B cell (primary cell): ENCODE measurements at regions not wholly inside any gene's neighbourhood (a gene's known extent, or its start where the extent isn't known, plus 50 kb on each side); places are given as distances from the start of the nearest gene placed in this dataset.

Source experiments
- ATAC-seq: fragments of 200-7000 bp; cut with Tn5 transposase; one replicate; pipeline ENCODE4 v1.10.0; 2021; ENCODE audit warnings: low read depth, mild to moderate bottlenecking, moderate number of reproducible peaks, moderate library complexity
- CTCF ChIA-PET: fragments of 350-600 bp; sonication (Branson Sonifier 250); formaldehyde crosslinking; loops from one replicate; lab custom pipeline; 2021; ENCODE audit warnings: antibody characterized with exemption, inconsistent platforms; lab: Charles Lee
- POLR2A ChIA-PET: fragments of 350-600 bp; sonication (Branson Sonifier 250); formaldehyde crosslinking; loops from one replicate; lab custom pipeline; 2021; ENCODE audit warnings: antibody characterized with exemption; lab: Charles Lee
- DNase-seq: peaks from one replicate; pipeline ENCODE4 v3.0.0; 2013
- H2AFZ ChIP-seq: 2 replicates; pipeline ENCODE4 v1.6.1; 2012; ENCODE audit warnings: mild to moderate bottlenecking, low read depth, low read length; ENCODE audit not compliant: insufficient read depth, poor library complexity, severe bottlenecking
- H3K27ac ChIP-seq, 2 donors: 1 replicate in 1 of 2; 2 replicates in 1 of 2; pipeline ENCODE4 v1.5.1; 2012 to 2013; ENCODE audit warnings: low read length in 2 of 2, mild to moderate bottlenecking in 2 of 2, moderate library complexity in 1 of 2
- H3K27me3 ChIP-seq, 4 experiments: fragments of 200-600 bp in 1 of 4; sonication (generic) in 1 of 4; replicated peaks in 1 of 4; 1 replicate in 2 of 4; 2 replicates in 2 of 4; pipeline versions ENCODE4 v1.6.1 to v1.7.0; 2013 to 2016; ENCODE audit warnings: low read length in 3 of 4, mild to moderate bottlenecking in 2 of 4, mixed read lengths in 1 of 4, moderate library complexity in 1 of 4; ENCODE audit not compliant: insufficient read depth in 4 of 4, control insufficient read depth in 3 of 4; ENCODE audit errors: control extremely low read depth in 1 of 4
- H3K36me3 ChIP-seq, 2 experiments: replicated peaks in 1 of 2; 1 replicate in 1 of 2; 2 replicates in 1 of 2; pipeline versions ENCODE4 v1.6.1 to v1.7.1; 2013; ENCODE audit warnings: low read length in 1 of 2; ENCODE audit not compliant: insufficient read depth in 2 of 2, control insufficient read depth in 1 of 2; ENCODE audit errors: control extremely low read depth in 1 of 2, extremely low read depth in 1 of 2
- H3K4me1 ChIP-seq, 2 donors: fragments of 200-600 bp in 1 of 2; sonication (generic) in 1 of 2; 1 replicate in 1 of 2; 2 replicates in 1 of 2; pipeline versions ENCODE4 v1.5.1 to v1.6.1; 2013 to 2017; ENCODE audit warnings: low read length in 2 of 2; ENCODE audit not compliant: control insufficient read depth in 2 of 2, insufficient read depth in 2 of 2
- H3K4me2 ChIP-seq: replicated peaks from 2 replicates; pipeline ENCODE3; 2012; ENCODE audit warnings: mild to moderate bottlenecking, low read depth, low read length; ENCODE audit not compliant: poor library complexity, severe bottlenecking
- H3K4me3 ChIP-seq, 5 experiments: fragments of 200-600 bp in 1 of 5; sonication (generic) in 1 of 5; 1 replicate in 3 of 5; 2 replicates in 2 of 5; pipeline versions ENCODE4 v1.5.1 to v1.7.0; 2011 to 2016; ENCODE audit warnings: low read length in 4 of 5, mild to moderate bottlenecking in 4 of 5, low read depth in 2 of 5, control low read depth in 1 of 5, moderate library complexity in 1 of 5; ENCODE audit not compliant: insufficient read depth in 1 of 5; ENCODE audit errors: control extremely low read depth in 1 of 5, extremely low read depth in 1 of 5
- H3K79me2 ChIP-seq: fragments of 200-600 bp; sonication (generic); one replicate; pipeline ENCODE4 v1.6.0; 2016; ENCODE audit warnings: low read length; ENCODE audit not compliant: control insufficient read depth, insufficient read depth
- H3K9ac ChIP-seq: fragments of 200-600 bp; sonication (generic); 2 replicates; pipeline ENCODE4 v1.6.1; 2017; ENCODE audit warnings: mild to moderate bottlenecking, low read length, moderate library complexity
- H3K9me3 ChIP-seq, 3 donors: one replicate each; pipeline versions ENCODE4 v1.6.1 to v1.7.1; 2013; ENCODE audit warnings: low read length in 2 of 3; ENCODE audit not compliant: control insufficient read depth in 2 of 3, insufficient read depth in 1 of 3; ENCODE audit errors: control extremely low read depth in 1 of 3
- H4K20me1 ChIP-seq: 2 replicates; pipeline ENCODE4 v1.6.0; 2012; ENCODE audit warnings: mild to moderate bottlenecking, low read length; ENCODE audit not compliant: insufficient read depth, control insufficient read depth, poor library complexity, severe bottlenecking
- H3K27ac Mint-ChIP-seq: one replicate; pipeline ENCODE4 v1.8.0; 2021; ENCODE audit warnings: mixed read lengths
- H3K27me3 Mint-ChIP-seq: one replicate; pipeline ENCODE4 v1.8.0; 2021; ENCODE audit warnings: mixed read lengths
- H3K4me1 Mint-ChIP-seq: one replicate; pipeline ENCODE4 v1.8.0; 2021; ENCODE audit warnings: mixed read lengths
- H3K4me3 Mint-ChIP-seq: one replicate; pipeline ENCODE4 v1.8.0; 2021; ENCODE audit warnings: mixed read lengths
- H3K9me3 Mint-ChIP-seq: one replicate; pipeline ENCODE4 v1.8.0; 2022; ENCODE audit warnings: mixed read lengths; ENCODE audit not compliant: insufficient read depth
- CTCF ChIP-seq: fragments of 200-600 bp; IDR thresholded peaks from one replicate; pipeline ENCODE4 v1.8.0; 2022; ENCODE audit warnings: antibody characterized with exemption, mild to moderate bottlenecking
- EZH2 ChIP-seq: IDR thresholded peaks from 2 replicates; pipeline ENCODE4 v1.6.1; 2012; ENCODE audit warnings: borderline replicate concordance, low read depth, mild to moderate bottlenecking, moderate library complexity, low read length; ENCODE audit not compliant: insufficient read depth, poor library complexity, severe bottlenecking
- WGBS: methylation state at CpG from one replicate; pipeline ENCODE4 v1.1.5; 2013; ENCODE audit warnings: missing lambda C conversion rate; ENCODE audit not compliant: insufficient coverage; 5-methylcytosine and 5-hydroxymethylcytosine counted together
- intact Hi-C: fragments of 100-400 bp; cut with micrococcal nuclease; formaldehyde crosslinking; loops from one replicate; pipeline ENCODE4 v1.10.0; 2022

DNA sequence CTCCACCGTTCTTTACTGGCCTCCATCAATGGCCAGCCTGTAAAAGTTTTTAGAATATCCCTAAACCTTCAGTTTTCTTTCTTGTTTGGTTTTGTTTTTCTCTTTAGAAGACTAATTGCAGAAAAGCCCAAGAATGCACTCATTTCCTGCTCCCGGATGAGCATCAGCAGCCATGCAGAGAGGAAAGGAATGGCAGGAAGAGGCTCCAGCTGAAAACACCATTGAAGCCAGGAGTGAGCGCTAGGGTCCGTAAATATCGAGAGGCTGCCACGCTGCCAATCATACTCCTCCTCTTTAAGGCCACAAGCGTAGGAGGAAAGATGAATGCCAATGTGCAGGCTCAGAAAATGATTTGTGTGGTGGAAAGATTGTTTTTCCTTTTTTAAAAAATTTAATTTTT lies 57.4 kb upstream of the UBE2L5 start:
- Histone ChIP-seq H3K36me3 (peaks cover 2 to 5% of the 10 kb centered on the region in 2 experiments), H3K4me1 (peaks cover 34 to 40% of the 10 kb centered on the region in 2 donors), H3K27me3 (no peaks in the 10 kb centered on the region), H3K9ac (no peak overlapping the region), H3K4me3 (no peak overlapping the region), H3K27ac (no peak overlapping the region), H4K20me1 (no peaks in the 10 kb centered on the region), H2AFZ (no peak overlapping the region), H3K4me2 (peak overlapping the region; percentile 46), H3K9me3 (no peaks in the 10 kb centered on the region), H3K79me2 (no peaks in the 10 kb centered on the region)
- intact Hi-C loops = no loop called here
- Mint-ChIP-seq H3K4me3 (no peak overlapping the region), H3K27me3 (no peaks in the 10 kb centered on the region), H3K9me3 (no peaks in the 10 kb centered on the region), H3K27ac (no peak overlapping the region), H3K4me1 (peaks cover 39% of the 10 kb centered on the region)
- TF ChIP-seq CTCF (no peak), EZH2 (no peak)
- 25% methylated on average over 4 of the region's 7 CpGs for WGBS
- ATAC-seq = no peak
- no peak for DNase-seq
- POLR2A ChIA-PET = no interaction called here
- CTCF ChIA-PET = interaction anchor here (1.2 to 2.2 kb wide), 2 partner anchors 9 to 43 kb away, joined by 4 to 10 read pairs; no protein-coding TSS in a partner anchor

DNA sequence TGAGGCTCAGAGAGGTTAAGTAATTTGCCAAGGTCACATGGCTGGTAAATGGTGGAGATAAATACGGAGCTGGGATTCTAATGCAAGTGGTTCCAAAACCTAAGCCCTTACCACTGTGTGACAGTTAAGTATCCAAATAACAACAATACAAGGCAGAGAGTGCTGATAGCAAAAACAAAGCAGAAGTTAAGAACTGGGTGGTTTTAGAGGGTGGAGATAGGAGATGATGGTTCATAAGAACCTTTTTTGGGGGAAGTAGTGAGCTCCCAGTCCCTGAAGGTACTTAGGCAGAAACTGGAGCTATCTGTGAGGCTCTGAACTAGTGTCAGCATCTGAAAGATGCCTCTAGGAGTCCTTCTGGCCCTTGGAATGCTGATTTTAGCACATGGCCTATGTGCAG lies 56.2 kb upstream of the UBE2L5 start:
- Mint-ChIP-seq H3K4me3 (no peak overlapping the region), H3K4me1 (peaks cover 51% of the 10 kb centered on the region), H3K27ac (peak overlapping the region; percentile 60), H3K27me3 (no peaks in the 10 kb centered on the region), H3K9me3 (no peaks in the 10 kb centered on the region)
- ATAC-seq = no peak
- Histone ChIP-seq H3K27ac (no peak overlapping the region), H3K4me1 (peaks cover 46 to 52% of the 10 kb centered on the region in 2 donors), H3K36me3 (peaks cover 2 to 5% of the 10 kb centered on the region in 2 experiments), H3K9ac (no peak overlapping the region), H3K9me3 (no peaks in the 10 kb centered on the region), H3K27me3 (no peaks in the 10 kb centered on the region), H3K4me3 (no peak overlapping the region), H2AFZ (no peak overlapping the region), H3K4me2 (peak overlapping the region; percentile 31), H3K79me2 (no peaks in the 10 kb centered on the region), H4K20me1 (no peaks in the 10 kb centered on the region)
- intact Hi-C loops = no loop called here
- peak; percentile 51 for DNase-seq
- TF ChIP-seq CTCF (no peak), EZH2 (no peak)
- no CpG with 5 or more reads among the region's 1 CpG for WGBS
- POLR2A ChIA-PET = interaction anchor here (0.5 to 1.3 kb wide), 3 partner anchors 42 to 58 kb away, joined by 3 read pairs; partner anchors contain the start of gene UBE2L5
- CTCF ChIA-PET = interaction anchor here (0.6 to 3.8 kb wide), 4 partner anchors 11 to 78 kb away, joined by 3 to 39 read pairs (median 8); no protein-coding TSS in a partner anchor
